GM12873 (cell line): ENCODE measurements at regions not wholly inside any gene's neighbourhood (a gene's known extent, or its start where the extent isn't known, plus 50 kb on each side); places are given as distances from the start of the nearest gene placed in this dataset.

Experiments used
- CTCF ChIP-seq: IDR thresholded peaks from 2 replicates; pipeline ENCODE4 v1.5.1; 2012; ENCODE audit warnings: low read depth, mild to moderate bottlenecking, moderate library complexity, low read length, control low read depth; ENCODE audit not compliant: insufficient read depth; ENCODE audit errors: missing control alignments

GRCh38 chr2:5442736-5443135, 249.4 kb upstream of the SOX11 start:
- TF ChIP-seq CTCF, result no peak

DNA sequence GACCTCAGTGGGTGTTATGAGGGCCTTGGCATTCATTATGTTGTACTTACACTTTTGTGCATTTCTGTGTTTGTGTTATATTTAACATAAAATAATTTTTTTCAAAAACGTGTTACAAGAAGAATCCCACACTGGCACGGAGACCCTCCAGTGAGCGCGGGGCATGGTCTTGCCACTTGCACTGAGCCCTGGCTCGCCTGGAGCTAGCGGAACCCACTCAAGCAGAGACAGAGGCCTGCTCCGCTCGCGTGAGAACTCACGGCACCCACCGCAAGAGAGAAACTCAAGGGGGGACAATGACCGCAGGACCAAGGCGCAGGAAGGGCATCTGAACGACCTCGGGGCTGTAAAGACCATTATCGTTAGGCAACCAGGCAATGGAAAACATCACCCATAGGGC, 248.0 kb upstream of the SOX11 start:
- TF ChIP-seq CTCF, result no peak

- TF ChIP-seq CTCF, result no peak
Observed at GRCh38 chr2:5444854-5445253, 247.3 kb upstream of the SOX11 start.

- TF ChIP-seq CTCF, result no peak
Observed at GRCh38 chr2:5449867-5450266, 242.3 kb upstream of the SOX11 start.

- TF ChIP-seq CTCF, result no peak
Observed at GRCh38 chr2:5453220-5454050, 238.7 kb upstream of the SOX11 start.

DNA sequence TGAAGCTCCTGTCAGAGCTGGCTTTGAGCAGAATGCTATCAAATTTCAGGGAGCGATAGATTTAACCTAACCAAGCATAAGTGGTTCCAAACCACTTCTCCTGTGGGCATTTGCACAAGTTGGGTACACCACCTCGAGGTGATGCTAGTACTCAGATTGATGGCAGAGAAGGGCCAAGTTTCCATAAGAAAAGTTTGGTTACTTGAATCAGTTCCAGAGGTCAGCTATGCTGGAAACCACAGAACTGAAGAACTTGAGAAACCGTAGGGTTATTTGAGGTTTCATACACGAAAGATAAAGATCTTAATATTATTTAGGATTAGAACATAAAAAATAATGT, 238.2 kb upstream of the SOX11 start:
- no peak for TF ChIP-seq CTCF

- TF ChIP-seq CTCF, result no peak
Observed at GRCh38 chr2:5459041-5459440, 233.1 kb upstream of the SOX11 start.

GRCh38 chr2:5464657-5465056, 227.5 kb upstream of the SOX11 start:
- TF ChIP-seq CTCF, result no peak
